HG03469 (cell line): ENCODE measurements at regions not wholly inside any gene's neighbourhood (a gene's known extent, or its start where the extent isn't known, plus 50 kb on each side); places are given as distances from the start of the nearest gene placed in this dataset.
"Not testable (repeated sequence)": the region's sequence is repeated elsewhere in the genome, so short reads cannot be mapped to it uniquely, and the experiment has no call there.

Experiments
- ATAC-seq: cut with Tn5 transposase; IDR thresholded peaks from one replicate; pipeline ENCODE4 v1.9.1; 2021; ENCODE audit warnings: mild to moderate bottlenecking, moderate library complexity, moderate number of reproducible peaks; ENCODE audit not compliant: unreplicated experiment

- ATAC-seq = no peak
Observed at GRCh38 chr13:61215601-61216000, 200.0 kb downstream of the PCDH20 start.

- ATAC-seq = no peak
Observed at GRCh38 chr13:61215116-61215515, 200.5 kb downstream of the PCDH20 start.

GRCh38 chr13:61214551-61214950, 201.1 kb downstream of the PCDH20 start:
- no peak for ATAC-seq

GRCh38 chr13:61205898-61206297, 209.8 kb downstream of the PCDH20 start:
- ATAC-seq = not testable (repeated sequence)

- ATAC-seq = no peak
Observed at GRCh38 chr13:61204025-61204424, 211.6 kb downstream of the PCDH20 start.

GRCh38 chr13:61202042-61202441, 213.6 kb downstream of the PCDH20 start:
- ATAC-seq = no peak

GRCh38 chr13:61192826-61193225, 222.8 kb downstream of the PCDH20 start:
- ATAC-seq = no peak

- no peak for ATAC-seq
Observed at GRCh38 chr13:61188057-61188456, 227.6 kb downstream of the PCDH20 start.

GRCh38 chr13:61187471-61187870, 228.2 kb downstream of the PCDH20 start:
- ATAC-seq = no peak

- ATAC-seq = no peak
Observed at GRCh38 chr13:61183670-61184069, 232.0 kb downstream of the PCDH20 start.

GRCh38 chr13:61180234-61180633, 235.4 kb downstream of the PCDH20 start:
- ATAC-seq = no peak

- no peak for ATAC-seq
Observed at GRCh38 chr13:61179741-61180140, 235.9 kb downstream of the PCDH20 start.

GRCh38 chr13:61170856-61171255, 244.8 kb downstream of the PCDH20 start:
- no peak for ATAC-seq

GRCh38 chr13:61162636-61163035, 253.0 kb downstream of the PCDH20 start:
- ATAC-seq = no peak

- no peak for ATAC-seq
Observed at GRCh38 chr13:61162106-61162505, 253.5 kb downstream of the PCDH20 start.

- no peak for ATAC-seq
Observed at GRCh38 chr13:61156753-61157152, 258.9 kb downstream of the PCDH20 start.

GRCh38 chr13:61151062-61151461, 264.6 kb downstream of the PCDH20 start:
- no peak for ATAC-seq

GRCh38 chr13:61149331-61149730, 266.3 kb downstream of the PCDH20 start:
- ATAC-seq = no peak

- ATAC-seq = no peak
Observed at GRCh38 chr13:61148691-61149315, 266.8 kb downstream of the PCDH20 start.

GRCh38 chr13:61148211-61148610, 267.4 kb downstream of the PCDH20 start:
- ATAC-seq = no peak

- ATAC-seq = no peak
Observed at GRCh38 chr13:61146571-61146970, 269.1 kb downstream of the PCDH20 start.

GRCh38 chr13:61146158-61146557, 269.5 kb downstream of the PCDH20 start:
- no peak for ATAC-seq
